NCI-H187 treated with DMSO at 0.1 percent for 48 hours (cell line): ENCODE measurements at regions not wholly inside any gene's neighbourhood (a gene's known extent, or its start where the extent isn't known, plus 50 kb on each side); places are given as distances from the start of the nearest gene placed in this dataset.

Experiments
- DNase-seq: peaks from one replicate; lab custom pipeline; 2025; lab: John Stamatoyannopoulos, UW

DNA sequence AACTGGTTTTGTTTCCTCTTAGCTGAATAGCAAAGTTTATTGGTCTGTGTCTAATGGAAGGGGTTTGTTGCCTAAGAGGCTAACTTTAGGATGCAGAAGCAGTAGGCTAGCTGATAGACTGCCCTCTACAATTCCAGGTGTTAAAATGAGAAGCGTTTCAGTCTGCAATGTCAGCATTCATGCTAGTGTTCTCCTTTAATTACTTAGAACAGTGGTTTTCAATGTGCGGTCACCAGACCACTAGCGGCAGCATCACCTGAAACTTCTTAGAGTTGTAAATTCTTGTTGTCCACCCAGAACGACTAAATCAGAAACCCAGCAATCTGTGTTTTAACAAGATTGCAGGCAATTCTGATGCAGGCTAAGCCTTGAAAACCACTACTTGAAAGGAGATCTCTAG, 392.9 kb downstream of the IPMK start:
- DNase-seq: no peak

DNA sequence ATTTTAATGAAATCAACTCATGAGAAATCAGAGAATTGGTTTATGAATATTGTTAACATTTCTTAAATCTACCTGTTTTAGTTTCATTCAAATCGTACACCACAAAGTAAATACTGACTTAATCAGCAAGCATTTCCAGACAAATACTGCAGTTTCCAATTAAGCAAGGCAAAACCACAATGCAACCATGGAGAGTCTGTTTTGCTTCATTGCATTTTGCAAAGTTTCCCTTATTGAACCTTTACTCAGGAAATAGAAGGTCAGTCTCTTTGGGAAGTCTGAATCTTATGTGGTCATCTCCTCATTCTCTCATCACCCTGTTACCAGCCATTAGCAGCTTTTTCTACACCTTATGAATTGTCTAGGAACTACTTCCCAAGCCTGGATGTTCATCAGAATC, 400.5 kb downstream of the IPMK start:
- DNase-seq: no peak

DNA sequence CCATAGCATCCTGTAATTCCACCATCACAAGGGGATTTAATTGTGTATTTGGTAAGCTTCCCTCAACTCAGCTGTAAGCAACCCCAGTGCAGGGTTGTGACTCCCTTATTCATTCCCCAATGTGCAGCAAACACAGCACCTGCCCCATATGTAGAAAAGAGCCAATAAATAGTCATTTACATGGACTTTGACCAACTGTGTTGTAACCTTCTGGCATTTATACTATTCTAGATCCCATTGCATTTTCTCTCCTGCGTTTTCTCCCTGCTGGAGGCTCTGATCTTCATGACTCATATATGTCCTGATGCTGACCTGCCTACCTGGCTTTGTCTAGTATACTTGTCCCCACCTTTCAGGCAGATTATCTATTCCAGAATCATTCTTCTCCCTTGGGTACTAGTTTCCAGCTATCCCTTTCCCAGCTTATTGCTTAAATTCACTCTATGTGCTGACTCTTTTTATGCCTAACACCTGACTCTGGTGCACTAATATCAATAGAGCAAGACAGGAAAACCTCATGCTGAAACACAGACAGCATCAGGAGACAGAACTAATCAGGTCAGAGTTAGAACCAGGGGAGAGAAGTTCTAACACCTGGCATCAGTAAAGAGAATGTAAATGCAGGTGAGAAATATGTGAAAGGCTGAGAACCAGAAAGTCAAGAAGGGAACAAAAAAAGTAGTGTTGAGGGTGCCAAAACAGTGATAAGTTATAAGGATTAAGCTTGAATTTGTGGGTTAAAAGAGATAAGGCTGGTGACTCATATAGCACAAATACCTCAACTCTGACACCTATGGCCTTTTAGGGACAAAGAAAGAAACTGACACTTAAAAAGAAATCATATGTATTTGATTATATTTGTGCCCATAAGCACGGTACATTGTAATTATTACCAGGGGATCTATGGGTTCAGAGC, 402.7 kb downstream of the IPMK start:
- DNase-seq: no peak

DNA sequence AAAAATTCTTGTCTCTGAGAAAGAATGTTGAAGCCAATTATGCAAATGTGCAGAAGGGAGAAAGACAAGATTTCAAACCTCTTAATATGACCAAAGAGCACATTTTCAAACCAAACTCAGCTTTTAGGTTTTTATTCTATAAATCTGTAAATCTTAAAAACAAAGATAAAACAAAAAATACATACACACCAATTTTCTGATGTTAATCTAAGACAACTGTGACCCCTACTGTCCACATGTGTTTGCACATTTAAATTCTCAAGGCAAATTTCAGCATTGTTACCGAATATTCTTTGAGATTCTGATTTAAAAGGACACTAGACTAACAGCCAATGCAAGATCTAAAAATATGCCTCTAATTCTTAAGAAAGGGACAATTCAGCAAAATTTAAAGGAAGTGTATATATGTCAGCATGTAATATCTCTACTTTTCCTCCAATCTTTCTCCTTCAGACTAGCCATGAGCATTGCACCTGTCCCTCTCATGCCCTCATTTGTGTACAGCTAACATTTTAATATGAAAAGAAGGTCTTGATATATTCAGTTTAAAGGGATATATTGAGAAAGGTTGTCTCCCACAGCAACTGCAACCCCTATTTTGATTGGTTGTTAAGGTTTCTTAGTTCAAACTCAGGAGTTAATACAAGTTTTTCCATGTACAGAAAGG, 417.9 kb downstream of the IPMK start:
- DNase-seq: no peak

DNA sequence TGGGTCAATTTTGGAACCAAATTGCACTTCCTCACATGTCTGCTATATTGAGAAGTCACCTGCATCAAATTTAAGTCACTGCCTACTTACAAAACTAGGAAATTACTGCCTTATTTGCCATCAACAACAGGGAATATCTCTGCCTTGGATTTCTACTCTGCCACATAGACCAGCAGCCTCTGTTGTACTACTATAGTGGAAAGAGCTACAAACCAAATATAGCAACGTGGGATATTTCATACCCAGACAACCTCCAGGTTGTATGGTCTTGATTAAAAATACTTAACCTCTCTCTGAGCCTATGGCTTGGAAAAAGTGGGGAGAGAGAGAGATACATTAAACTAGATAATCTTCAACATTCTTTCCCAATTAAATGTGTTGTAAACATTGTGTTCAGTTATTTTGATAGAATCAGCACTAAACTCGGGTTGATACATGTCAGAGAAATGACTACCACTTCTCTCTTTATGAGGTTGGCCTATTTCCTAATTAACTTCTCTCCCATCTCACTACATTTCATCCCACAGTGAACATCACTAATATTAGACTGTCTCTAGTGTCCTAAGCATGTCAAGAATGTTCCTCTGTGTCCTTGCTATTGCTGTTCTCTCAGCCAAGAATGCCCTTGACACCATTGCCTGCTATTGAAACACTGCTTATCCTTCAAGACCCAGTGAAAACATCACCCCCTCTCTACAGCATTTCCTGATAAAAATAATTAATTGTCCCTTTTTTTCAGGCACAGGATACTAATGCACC, 421.2 kb downstream of the IPMK start:
- DNase-seq: no peak

DNA sequence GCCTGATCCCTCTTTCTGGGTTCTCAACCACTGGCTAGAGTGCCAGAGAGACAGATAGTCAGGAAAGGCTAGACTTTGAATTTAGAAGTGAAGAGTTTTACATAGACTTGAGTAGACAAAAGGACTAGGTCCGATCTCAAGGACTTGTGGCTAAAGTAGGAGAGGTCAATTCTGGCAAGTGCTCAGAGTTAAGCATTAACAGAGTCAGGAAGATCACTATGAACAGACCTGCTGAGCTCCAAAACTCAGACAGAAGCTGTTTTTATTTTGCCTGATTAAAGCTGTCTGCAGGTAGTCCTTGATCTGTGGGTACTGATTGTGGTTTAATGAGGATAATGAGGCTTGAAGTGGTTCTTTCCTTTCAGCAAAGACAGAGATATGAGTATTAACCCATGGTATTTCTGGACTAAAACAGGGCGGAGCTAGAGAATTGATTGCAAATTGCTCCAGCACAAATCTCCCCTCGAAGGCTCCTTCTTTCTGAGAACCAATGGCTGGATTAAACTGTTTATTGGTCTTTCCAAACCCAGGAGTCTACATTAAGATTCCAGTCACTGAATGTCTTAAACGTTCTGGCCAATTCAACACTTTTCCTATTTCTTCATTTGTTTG, 423.2 kb downstream of the IPMK start:
- no peak for DNase-seq

DNA sequence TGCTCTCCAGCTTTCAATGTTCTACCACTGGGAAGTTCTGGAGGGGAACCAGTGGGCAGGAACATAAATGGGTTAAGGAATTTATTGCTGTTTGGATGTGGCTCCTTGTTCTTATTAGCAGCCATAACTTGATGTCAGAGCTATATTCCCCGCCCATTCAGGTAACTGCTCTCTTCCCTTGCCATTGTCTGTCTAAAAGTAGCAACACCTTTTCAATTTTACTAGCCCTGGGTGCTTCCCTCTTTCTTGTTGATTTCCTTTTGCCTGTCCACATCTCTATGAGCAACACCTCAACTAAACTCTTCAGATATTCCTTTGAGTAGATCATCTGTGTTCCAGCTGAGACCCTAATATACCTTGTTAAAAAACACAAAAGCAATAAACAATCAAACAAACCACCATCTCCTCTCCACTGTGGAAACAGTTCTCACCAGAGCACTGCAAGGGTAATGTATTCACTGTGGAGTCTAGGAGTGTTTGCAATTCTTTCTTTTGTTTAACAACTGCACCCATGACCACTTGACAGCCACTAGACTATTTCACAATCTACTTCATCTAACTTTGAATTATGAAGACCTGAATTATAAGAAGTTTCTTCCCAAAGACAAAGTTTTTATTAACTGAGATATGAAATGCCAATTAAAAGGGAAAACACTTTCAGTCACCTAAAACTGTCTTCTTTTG, 436.7 kb downstream of the IPMK start:
- no peak for DNase-seq

DNA sequence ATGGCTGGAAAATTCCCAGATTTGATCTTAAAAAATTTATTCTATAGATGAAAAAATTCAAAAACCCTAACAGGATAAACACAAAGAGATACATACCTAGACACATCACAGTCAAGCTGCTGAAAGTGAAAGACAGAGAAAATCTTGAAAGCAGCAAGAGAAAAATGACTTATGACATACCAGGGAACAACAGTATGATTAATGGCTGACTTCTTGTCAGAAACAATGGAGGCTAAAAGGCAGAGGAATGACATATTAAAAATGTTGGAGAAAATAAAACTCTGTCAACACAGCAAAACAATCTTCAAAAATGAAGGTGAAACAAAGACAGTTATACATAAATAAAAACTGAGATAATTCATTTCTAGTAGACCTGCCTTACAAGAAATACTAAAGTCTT, 442.7 kb downstream of the IPMK start:
- DNase-seq: no peak

DNA sequence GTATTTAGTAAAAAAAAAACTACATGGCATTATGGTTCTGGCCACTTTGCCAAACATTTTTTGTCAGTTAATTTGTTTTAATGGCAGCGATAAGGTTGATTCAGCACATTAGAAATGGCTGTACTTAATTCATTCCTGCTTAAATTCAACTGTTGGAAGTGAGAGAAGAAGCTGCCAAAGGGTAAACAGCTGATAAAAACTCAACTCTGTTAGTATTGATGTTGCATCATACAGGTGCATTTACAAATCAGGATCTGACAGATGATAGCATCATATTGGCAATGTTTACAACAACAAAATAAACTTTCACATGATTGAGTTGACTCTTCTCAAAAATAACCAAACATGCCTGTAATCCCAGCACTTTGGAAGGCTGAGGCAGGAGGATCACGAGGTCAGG, 444.3 kb downstream of the IPMK start:
- DNase-seq: no peak

DNA sequence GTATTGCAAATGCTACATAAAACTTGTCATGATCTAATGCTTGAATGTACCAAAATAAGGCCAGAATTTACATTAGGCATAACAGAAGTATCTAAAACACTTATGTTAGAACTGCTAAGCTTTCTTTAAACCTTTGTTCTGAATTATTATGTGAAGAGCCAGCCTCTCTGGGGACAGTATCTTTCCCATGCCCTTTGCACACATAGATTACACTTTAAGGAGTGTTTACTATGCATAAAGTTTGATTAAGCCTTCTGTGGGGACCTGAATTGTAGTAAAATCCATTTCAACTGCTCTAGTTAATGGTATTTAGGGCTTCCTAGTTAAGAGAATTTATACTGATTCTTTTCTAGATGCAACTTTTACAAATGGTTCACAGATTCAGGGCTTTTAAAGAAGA, 444.7 kb downstream of the IPMK start:
- DNase-seq: no peak

DNA sequence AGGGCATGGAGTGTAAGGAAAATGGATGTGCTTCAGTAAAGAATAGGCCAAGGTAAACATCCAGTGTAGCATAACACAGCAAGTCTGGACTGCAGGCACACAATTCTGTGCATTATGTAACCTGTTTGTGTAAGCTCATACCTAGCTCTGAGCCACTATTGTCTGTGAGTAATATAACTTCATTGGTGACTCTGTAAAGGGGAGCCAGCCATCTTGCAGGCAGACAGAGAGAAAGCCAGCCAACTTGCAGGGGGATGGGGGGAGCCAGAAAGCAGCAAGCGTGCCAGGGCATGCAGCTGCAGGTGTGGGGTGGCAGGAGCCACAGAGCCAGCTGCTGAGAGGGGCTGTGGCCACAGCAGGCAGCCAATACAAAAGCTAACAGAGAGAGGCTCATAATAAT, 449.2 kb downstream of the IPMK start:
- no peak for DNase-seq

DNA sequence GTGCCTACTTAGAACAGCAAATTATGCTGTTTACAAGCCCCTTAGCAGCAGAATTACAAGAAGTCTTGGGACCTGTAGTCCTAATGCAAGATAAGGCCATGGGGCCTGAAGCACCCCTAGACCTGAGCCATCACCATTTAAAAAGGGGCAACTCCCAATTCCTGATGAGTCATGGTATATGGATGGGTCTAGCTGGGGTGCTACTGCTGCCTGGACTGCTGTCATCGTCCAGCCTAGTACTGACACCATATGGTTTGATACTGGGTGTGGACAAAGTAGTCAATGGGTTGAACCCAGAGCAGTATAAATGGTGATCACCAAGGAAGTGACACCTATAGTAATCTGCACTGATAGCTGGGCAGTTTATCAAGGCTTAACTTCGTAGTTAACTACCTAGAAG, 450.0 kb downstream of the IPMK start:
- DNase-seq: no peak

DNA sequence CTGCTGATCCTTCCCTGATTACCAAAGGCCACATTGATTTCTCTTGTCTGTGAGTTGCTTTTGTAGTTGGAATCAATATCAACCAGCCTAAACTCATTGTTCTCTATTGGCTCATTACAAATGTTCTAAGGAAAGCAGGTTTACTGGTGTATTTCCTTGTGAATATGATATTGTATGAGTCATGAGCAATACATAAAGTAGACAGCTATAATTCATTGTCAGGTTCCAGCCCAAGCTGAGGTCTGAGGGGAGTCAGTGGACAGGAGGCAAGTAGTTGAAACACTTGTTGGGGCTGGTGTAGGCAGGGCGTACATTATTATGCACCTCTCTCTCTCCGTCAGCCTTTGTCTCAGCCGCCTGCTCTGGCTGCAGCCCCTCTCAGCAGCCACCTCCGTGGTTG, 451.7 kb downstream of the IPMK start:
- DNase-seq: no peak

DNA sequence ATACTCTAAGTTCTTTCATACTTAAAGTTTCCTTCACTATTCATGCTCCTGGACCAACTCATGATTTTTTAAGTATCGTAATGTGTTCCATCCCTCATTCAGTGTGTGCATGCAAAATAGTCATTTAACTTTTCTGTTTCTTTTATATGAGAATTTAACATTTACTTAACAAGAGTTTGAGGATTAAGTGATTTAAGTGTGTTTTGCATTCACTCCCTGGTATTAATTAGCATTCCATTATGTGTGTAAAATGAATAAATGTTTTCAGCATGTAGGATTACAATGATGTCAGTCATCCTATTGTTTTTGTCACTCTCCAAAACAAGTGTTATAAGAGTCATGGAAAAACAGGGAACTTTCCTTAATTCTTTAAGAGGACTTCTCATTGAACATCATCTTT, 457.7 kb downstream of the IPMK start:
- DNase-seq: no peak

DNA sequence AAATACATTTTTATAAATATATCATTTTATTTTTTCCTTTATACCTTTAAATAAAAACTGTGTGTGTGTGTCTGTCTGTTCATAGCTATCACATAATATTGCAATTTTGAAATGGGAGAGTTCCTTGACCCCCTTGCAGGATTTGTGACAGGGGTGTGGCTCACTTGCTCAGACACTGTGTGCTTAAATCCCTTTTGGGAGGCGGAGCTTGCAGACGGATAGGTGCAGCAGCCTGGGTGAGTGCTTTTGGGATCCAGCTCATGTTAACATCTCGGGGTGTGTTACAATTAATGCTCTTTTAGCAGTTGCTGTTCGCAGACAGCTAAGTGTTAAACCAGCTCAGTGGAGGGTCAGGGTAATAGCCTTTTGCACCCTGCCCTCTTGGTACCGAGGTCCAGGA, 459.8 kb downstream of the IPMK start:
- DNase-seq: no peak

DNA sequence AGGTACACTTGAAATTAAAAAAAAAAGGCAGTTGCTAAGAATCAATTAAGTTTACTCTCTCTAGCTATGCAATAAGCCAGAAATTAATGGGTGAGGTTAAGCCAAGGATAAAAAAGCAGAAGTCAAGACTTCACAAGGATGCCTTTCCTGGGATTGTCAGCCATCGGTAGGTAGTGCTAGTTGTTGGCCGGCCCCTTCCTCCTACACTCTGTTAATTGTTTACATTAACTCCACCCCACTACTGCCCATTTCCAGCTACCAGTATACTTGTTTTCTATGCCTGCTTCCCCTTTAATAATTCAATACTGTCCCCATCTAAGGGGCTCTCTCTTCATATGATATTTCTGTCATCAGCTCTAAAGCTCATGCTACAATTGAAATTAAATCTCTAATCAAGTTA, 461.0 kb downstream of the IPMK start:
- no peak for DNase-seq

DNA sequence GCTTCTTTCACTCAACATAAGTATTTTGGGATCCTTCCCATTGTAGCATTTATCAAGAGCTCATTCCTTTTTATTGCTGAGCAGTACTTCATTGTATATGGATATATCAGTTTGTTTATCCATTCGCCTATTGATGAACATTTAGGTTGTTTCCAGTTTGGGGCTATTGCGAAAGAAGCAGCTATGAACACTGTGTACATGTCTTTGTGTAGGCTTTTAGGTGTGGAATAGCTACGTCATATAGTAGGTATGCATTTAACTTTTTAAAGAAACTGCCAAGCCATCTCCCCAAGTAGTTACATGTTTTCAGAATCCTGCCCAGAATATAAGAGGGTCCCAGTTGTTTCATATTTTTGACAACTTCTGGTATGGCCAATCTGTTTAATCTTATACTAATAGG, 468.1 kb downstream of the IPMK start:
- DNase-seq: no peak

DNA sequence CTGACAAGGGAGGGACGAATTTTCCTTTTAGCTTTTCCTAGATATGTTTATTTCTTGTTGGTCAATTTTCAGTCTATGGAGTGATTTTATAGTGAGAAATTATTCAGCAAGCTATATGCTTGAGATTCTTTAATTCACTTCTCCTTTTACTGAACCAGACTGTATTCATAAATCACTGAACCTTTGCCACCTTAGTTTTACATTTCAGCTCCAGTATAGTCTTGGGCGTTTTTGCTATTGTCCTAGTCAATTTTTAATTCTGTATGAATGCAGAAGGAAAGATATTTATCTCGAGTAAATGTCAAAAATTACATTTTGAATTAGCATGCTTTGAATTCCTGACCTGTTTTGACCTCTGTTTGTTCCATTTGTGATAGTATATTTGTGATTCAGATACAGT, 468.9 kb downstream of the IPMK start:
- no peak for DNase-seq

DNA sequence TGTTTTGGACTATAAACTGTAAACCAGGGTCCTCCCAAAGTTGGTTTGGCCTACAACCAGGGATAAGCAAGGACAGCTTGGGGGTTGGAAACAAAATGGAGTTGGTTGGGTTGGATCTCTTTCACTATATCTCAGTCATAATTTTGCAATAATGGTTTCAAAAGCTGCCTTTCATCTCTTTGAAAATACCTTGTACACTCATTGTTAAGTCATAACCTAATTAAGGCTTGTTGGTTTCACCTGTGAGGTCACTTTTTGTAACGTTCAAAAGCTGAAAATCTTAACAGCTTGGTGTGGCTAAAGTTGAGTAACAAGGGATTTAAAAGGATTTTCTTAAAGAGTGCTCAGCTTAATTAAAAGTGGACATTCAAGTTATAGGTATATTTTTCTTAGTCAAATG, 476.1 kb downstream of the IPMK start:
- no peak for DNase-seq

DNA sequence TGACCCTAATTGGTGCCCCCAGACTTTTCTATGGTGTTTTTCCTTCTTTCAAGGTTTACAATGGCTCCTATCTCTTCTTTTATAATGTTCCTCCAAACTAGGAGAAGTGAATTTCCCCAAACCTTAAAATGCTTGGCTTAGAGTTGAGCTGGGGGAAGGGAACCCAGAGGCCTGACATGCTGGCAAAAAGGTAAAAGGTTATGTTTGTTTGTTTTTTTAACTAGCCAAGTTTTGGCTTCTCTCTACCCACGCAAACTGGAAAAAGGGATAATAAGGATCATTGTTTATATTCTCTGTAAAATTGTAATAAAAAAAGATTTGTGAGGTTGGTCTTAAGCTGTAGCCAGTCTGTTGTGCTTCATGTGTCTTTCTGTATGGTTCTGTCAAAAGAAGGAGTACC, 477.0 kb downstream of the IPMK start:
- no peak for DNase-seq

DNA sequence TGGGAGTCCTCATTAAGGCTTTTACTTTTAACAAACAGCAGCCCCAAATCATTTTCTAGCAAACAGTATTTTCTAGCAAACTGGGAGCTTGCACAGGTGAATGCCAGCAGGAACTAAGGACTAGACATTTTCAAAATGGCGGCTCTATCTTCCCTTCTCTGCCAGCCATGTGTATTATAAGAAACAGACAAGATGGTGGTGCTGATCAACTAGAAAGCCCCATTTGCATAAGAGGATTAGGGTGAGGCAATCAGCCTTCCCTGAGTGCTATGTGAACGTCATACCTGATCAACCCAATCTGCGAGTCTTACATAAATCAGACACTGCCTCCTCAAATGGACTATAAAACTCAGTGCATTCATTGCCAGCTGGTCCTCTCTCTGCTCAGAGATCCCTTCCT, 479.6 kb downstream of the IPMK start:
- no peak for DNase-seq
